OCI-LY7 (cell line): ENCODE measurements at regions not wholly inside any gene's neighbourhood (a gene's known extent, or its start where the extent isn't known, plus 50 kb on each side); places are given as distances from the start of the nearest gene placed in this dataset.

ENCODE experiments used
- CTCF ChIP-seq: fragments of 200-600 bp; sonication (generic); conservative IDR thresholded peaks from 2 replicates; pipeline ENCODE4 v1.5.1; 2014; ENCODE audit warnings: mild to moderate bottlenecking, antibody characterized with exemption, low read length, moderate library complexity, mixed read lengths
- EZH2phosphoT487 ChIP-seq: fragments of 200-600 bp; sonication (generic); IDR thresholded peaks from 2 replicates; pipeline ENCODE4 v1.6.1; 2018; ENCODE audit warnings: low read depth, borderline replicate concordance, mild to moderate bottlenecking, mixed run types, antibody characterized with exemption, low read length, moderate library complexity, mixed read lengths

- TF ChIP-seq EZH2phosphoT487 (no peak), CTCF (no peak)
These were observed 122.2 kb downstream of the C9orf50 start for GRCh38 chr9:129498451-129499384.
